Activated CD4-positive, alpha-beta T cell treated with anti-CD3 and anti-CD28 coated beads, Interleukin-2, amount 10 ng/mL, durations not matched to agents 7 days and 5 days (primary cell): ENCODE measurements at regions not wholly inside any gene's neighbourhood (a gene's known extent, or its start where the extent isn't known, plus 50 kb on each side); places are given as distances from the start of the nearest gene placed in this dataset.
"Not testable (repeated sequence)": the region's sequence is repeated elsewhere in the genome, so short reads cannot be mapped to it uniquely, and the experiment has no call there.

Experiments
- CTCF ChIA-PET: fragments of 350-600 bp; sonication (Branson Sonifier 250); formaldehyde crosslinking; loops from one replicate; lab custom pipeline; 2021; ENCODE audit warnings: antibody characterized with exemption; lab: Charles Lee
- POLR2A ChIA-PET: fragments of 350-600 bp; sonication (Branson Sonifier 250); formaldehyde crosslinking; loops from one replicate; lab custom pipeline; 2021; ENCODE audit warnings: antibody characterized with exemption; lab: Charles Lee
- DNase-seq: peaks from one replicate; pipeline ENCODE4 v3.0.0-alpha.2; 2020
- H3K27ac Mint-ChIP-seq: one replicate; pipeline ENCODE4 v1.8.0; 2021; ENCODE audit warnings: mild to moderate bottlenecking, moderate library complexity, mixed read lengths
- H3K27me3 Mint-ChIP-seq: one replicate; pipeline ENCODE4 v1.8.0; 2021; ENCODE audit warnings: mixed read lengths
- H3K36me3 Mint-ChIP-seq: one replicate; pipeline ENCODE4 v1.8.0; 2021; ENCODE audit warnings: low read depth, mixed read lengths
- H3K4me1 Mint-ChIP-seq: one replicate; pipeline ENCODE4 v1.8.0; 2021; ENCODE audit warnings: mixed read lengths
- H3K4me3 Mint-ChIP-seq: one replicate; pipeline ENCODE4 v1.8.0; 2021; ENCODE audit warnings: mild to moderate bottlenecking, moderate library complexity, mixed read lengths
- H3K9me3 Mint-ChIP-seq: one replicate; pipeline ENCODE4 v1.8.0; 2021; ENCODE audit warnings: mixed read lengths

DNA sequence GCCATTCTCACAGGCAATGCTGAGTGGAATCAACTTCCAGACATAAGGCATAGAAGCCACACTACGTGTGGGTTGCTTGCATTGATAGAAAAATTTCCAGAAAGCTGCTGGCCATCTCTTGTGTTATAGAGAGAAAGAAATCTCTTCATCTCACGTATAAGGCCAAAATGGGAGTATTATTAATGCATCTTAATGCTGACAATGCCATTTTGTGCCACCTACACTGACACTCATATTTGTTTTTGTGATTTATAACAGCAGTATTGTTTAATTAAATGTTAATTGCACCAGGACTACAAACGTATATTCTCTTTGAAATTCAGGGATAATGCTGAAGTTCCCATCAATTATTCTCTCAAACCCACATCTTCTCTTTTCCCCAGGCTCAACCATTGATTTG, 56.1 kb upstream of the TMEM132D start:
- Mint-ChIP-seq H3K36me3 (no peaks in the 10 kb centered on the region), H3K27ac (no peak overlapping the region), H3K9me3 (no peaks in the 10 kb centered on the region), H3K27me3 (no peaks in the 10 kb centered on the region), H3K4me1 (no peaks in the 10 kb centered on the region), H3K4me3 (no peak overlapping the region)
- POLR2A ChIA-PET, result no interaction called here
- CTCF ChIA-PET, result no interaction called here
- DNase-seq, result no peak

DNA sequence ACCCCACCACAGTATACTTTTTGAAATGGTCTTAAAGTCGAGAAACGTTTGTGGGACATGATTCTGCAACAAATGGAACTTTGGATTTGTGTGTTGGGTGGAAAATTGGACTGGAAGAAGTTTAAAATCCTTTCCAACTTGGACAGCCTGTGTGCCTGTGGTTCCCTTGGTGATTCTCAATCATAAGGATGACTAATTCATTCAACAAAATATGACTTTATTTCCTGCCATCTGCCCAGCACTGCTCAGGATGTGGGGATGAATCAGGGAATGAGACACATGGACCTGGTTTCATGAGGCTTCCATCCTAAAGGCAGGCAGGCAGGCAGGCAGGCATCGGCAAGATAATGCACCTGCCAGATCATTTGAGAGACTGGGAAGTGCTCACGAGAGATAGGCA, 57.3 kb upstream of the TMEM132D start:
- ChIA-PET CTCF (no interaction called here), POLR2A (no interaction called here)
- Mint-ChIP-seq H3K4me3 (no peak overlapping the region), H3K9me3 (no peaks in the 10 kb centered on the region), H3K4me1 (no peaks in the 10 kb centered on the region), H3K27ac (no peak overlapping the region), H3K36me3 (no peaks in the 10 kb centered on the region), H3K27me3 (no peaks in the 10 kb centered on the region)
- DNase-seq, result no peak

DNA sequence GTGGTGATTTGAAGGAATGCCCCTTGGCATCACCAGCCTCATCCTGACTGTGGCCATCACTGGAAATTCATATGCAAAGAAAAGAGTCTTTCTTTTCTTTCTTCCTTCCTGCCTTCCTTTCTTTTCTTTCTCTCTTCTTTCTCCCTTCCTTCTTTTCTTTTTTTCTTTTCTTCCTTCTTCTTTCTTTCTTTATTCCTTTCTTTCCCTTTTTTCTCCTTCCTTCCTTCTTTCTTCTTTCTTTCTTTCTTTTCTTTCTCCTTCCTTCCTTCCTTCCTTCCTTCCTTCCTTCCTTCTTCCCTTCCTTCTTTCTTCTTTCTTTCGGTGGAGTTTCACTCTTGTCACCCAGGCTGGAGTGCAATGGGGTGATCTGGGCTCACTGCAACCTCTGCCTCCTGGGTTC, 58.0 kb upstream of the TMEM132D start:
- no peak overlapping the region for H3K4me3 Mint-ChIP-seq
- no peaks in the 10 kb centered on the region for H3K9me3 Mint-ChIP-seq
- DNase-seq, result no peak
- H3K36me3 Mint-ChIP-seq, result no peaks in the 10 kb centered on the region
- H3K27me3 Mint-ChIP-seq, result no peaks in the 10 kb centered on the region
- CTCF ChIA-PET, result no interaction called here
- H3K27ac Mint-ChIP-seq, result no peak overlapping the region
- POLR2A ChIA-PET, result no interaction called here
- no peaks in the 10 kb centered on the region for H3K4me1 Mint-ChIP-seq

GRCh38 chr12:129964300-129964699, 60.5 kb upstream of the TMEM132D start:
- Mint-ChIP-seq H3K36me3 (no peaks in the 10 kb centered on the region), H3K4me1 (no peaks in the 10 kb centered on the region), H3K4me3 (no peak overlapping the region), H3K9me3 (no peaks in the 10 kb centered on the region), H3K27ac (no peak overlapping the region), H3K27me3 (no peaks in the 10 kb centered on the region)
- DNase-seq, result no peak
- POLR2A ChIA-PET, result no interaction called here
- CTCF ChIA-PET, result no interaction called here

DNA sequence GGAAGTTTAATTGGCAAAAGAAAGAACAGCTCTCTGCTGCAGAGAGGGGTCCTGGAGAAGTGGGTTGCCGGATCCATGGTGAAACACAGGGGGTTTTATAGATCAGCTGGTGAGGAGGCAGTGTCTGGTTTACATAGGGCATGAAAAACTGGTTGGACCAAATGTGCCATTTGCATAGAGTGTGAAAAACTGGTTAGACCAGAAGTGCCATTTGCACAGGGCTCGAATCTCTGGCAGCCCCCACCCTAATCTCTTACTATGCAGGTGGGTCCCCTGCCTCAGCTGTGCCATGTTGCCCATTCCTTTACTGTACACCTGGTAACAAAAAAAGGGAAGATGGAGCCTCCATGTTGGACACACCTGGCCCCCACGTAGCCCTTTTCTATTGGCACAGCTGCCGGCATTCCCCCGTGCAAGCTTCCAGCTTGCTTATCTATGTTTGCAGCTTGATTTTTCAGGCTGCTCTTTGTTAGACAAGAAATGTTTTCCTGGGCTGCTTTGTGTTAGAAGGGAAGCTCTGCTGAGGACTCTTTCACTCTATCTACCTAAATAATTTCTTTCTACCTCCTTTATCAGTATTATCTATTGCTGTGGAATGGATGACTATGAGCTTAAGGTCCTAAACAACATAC, 61.1 kb upstream of the TMEM132D start:
- no peaks in the 10 kb centered on the region for H3K4me1 Mint-ChIP-seq
- no peaks in the 10 kb centered on the region for H3K27me3 Mint-ChIP-seq
- DNase-seq, result no peak
- no peak overlapping the region for H3K4me3 Mint-ChIP-seq
- ChIA-PET POLR2A (no interaction called here), CTCF (no interaction called here)
- no peak overlapping the region for H3K27ac Mint-ChIP-seq
- no peaks in the 10 kb centered on the region for H3K9me3 Mint-ChIP-seq
- H3K36me3 Mint-ChIP-seq, result no peaks in the 10 kb centered on the region

DNA sequence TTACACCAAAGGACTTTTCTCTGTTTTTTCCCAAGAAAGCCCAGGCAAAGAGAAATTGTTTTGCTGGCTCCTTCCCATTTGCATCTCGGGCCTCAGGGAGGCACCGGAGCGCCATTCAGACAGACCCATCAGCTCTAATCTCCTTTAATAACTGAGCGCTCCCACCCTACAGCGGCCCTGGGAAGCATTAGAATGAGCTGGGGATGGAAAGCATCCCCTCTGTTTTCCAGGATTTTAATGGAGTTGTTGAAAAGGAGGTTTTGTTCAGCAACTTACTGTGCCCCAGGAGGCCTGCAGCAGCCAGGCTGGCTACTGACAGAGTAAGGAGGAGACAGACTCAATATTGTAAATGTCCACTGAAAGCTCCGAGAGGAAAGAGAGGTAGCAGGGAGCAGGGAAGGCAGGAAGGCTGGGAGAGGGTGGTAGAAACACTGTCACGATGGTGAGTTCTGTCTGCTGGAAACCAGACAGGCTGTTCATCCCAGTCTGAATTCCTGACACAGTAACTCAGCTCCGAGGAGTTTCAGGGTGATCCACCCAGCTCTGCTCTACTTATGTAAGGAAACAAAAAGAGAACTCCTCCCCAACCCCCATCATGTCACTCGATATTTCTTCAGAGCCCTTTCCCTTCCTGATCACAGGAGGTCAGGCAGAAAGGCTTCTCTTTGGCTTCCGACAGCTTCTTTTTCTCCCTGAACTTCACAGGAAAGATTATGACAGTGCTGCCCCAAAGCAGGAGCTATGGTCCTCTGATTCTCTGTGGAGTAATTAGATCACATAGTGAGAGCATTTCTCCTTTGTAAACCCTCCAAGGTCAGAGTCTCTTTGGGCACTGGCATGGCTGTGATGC, 62.5 kb upstream of the TMEM132D start:
- no peaks in the 10 kb centered on the region for H3K9me3 Mint-ChIP-seq
- no peak for DNase-seq
- ChIA-PET CTCF (no interaction called here), POLR2A (no interaction called here)
- no peaks in the 10 kb centered on the region for H3K36me3 Mint-ChIP-seq
- no peaks in the 10 kb centered on the region for H3K27me3 Mint-ChIP-seq
- no peak overlapping the region for H3K4me3 Mint-ChIP-seq
- H3K4me1 Mint-ChIP-seq, result no peaks in the 10 kb centered on the region
- H3K27ac Mint-ChIP-seq, result no peak overlapping the region

- POLR2A ChIA-PET, result no interaction called here
These were observed 67.9 kb upstream of the TMEM132D start for GRCh38 chr12:129971721-129972120.

DNA sequence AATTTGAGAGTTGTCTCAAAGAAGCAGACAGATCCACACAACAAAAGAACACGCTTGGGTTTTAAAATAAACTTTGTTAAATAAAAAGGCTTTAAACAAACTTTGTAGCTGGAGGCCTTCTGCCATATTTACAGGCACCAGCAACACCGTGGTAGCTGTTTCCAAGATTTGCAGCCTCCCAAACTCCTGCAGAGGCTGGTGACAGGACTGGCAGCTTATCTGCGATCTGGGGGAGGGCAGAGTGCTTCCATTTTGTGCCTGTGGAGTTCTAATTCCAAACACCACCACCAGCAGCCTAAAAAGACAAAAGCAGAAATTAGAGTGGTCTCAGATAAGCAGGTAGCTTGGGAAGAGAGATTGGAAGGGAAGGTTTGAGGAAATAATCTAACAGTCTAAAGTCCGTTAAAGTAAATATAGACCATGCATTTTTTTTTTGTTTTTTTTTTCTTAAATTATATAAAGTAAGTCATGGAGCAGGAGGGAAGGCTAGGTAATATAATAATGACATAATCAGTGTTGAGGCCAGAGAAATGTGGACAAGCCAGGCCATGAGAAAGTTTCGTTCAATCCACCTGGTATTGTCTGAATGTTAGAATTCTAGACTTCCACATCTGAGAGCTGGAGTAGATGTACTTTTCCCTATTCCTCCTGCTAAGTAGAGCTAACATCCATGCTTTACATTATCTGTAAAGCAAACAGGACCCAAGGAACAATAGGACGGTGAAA, 69.6 kb upstream of the TMEM132D start:
- no peaks in the 10 kb centered on the region for H3K4me1 Mint-ChIP-seq
- H3K27ac Mint-ChIP-seq, result no peak overlapping the region
- H3K36me3 Mint-ChIP-seq, result no peaks in the 10 kb centered on the region
- CTCF ChIA-PET, result no interaction called here
- POLR2A ChIA-PET, result no interaction called here
- no peaks in the 10 kb centered on the region for H3K27me3 Mint-ChIP-seq
- H3K4me3 Mint-ChIP-seq, result no peak overlapping the region
- no peak for DNase-seq
- H3K9me3 Mint-ChIP-seq, result no peaks in the 10 kb centered on the region

More at GRCh38 chr12:129971721-129972120, 67.9 kb upstream of the TMEM132D start:
- H3K27me3 Mint-ChIP-seq, result no peaks in the 10 kb centered on the region
- CTCF ChIA-PET, result no interaction called here
- H3K9me3 Mint-ChIP-seq, result no peaks in the 10 kb centered on the region
- H3K36me3 Mint-ChIP-seq, result no peaks in the 10 kb centered on the region
- no peak for DNase-seq
- H3K27ac Mint-ChIP-seq, result no peak overlapping the region
- H3K4me1 Mint-ChIP-seq, result no peaks in the 10 kb centered on the region
- no peak overlapping the region for H3K4me3 Mint-ChIP-seq

GRCh38 chr12:129984106-129984505, 80.3 kb upstream of the TMEM132D start:
- H3K36me3 Mint-ChIP-seq, result no peaks in the 10 kb centered on the region
- ChIA-PET CTCF (interaction anchor here (1.0 kb wide), 1 partner anchor 32 kb away, joined by 3 read pairs; no protein-coding TSS in a partner anchor), POLR2A (no interaction called here)
- H3K9me3 Mint-ChIP-seq, result no peaks in the 10 kb centered on the region
- no peak for DNase-seq
- no peak overlapping the region for H3K27ac Mint-ChIP-seq
- H3K4me1 Mint-ChIP-seq, result no peaks in the 10 kb centered on the region
- H3K27me3 Mint-ChIP-seq, result no peaks in the 10 kb centered on the region
- H3K4me3 Mint-ChIP-seq, result no peak overlapping the region

- no peaks in the 10 kb centered on the region for H3K36me3 Mint-ChIP-seq
- H3K4me1 Mint-ChIP-seq, result no peaks in the 10 kb centered on the region
- DNase-seq, result no peak
- POLR2A ChIA-PET, result no interaction called here
- no peak overlapping the region for H3K4me3 Mint-ChIP-seq
- no peak overlapping the region for H3K27ac Mint-ChIP-seq
- no peaks in the 10 kb centered on the region for H3K27me3 Mint-ChIP-seq
- no peaks in the 10 kb centered on the region for H3K9me3 Mint-ChIP-seq
- CTCF ChIA-PET, result no interaction called here
These were observed 84.0 kb upstream of the TMEM132D start for GRCh38 chr12:129987841-129988240.

DNA sequence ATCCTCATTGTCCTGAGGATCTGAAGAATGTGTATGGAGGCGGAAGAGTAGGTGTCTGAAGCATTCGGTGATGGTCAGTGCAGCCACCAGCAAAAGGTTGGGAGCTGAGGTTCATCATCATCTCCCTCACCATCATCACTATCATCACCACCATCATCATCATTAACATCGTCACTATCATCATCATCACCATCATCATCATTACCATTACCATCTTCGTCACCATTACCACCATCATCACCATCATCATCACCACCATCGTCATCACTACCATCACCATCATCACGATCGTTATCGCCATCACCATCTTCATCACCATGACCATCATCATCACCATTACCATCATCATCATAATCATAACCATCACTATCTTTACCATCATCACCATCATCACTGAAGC, 90.8 kb upstream of the TMEM132D start:
- H3K9me3 Mint-ChIP-seq, result no peaks in the 10 kb centered on the region
- POLR2A ChIA-PET, result no interaction called here
- DNase-seq, result no peak
- no peak overlapping the region for H3K4me3 Mint-ChIP-seq
- no peaks in the 10 kb centered on the region for H3K36me3 Mint-ChIP-seq
- H3K27me3 Mint-ChIP-seq, result peaks cover 2% of the 10 kb centered on the region
- CTCF ChIA-PET, result no interaction called here
- no peak overlapping the region for H3K27ac Mint-ChIP-seq
- no peaks in the 10 kb centered on the region for H3K4me1 Mint-ChIP-seq

DNA sequence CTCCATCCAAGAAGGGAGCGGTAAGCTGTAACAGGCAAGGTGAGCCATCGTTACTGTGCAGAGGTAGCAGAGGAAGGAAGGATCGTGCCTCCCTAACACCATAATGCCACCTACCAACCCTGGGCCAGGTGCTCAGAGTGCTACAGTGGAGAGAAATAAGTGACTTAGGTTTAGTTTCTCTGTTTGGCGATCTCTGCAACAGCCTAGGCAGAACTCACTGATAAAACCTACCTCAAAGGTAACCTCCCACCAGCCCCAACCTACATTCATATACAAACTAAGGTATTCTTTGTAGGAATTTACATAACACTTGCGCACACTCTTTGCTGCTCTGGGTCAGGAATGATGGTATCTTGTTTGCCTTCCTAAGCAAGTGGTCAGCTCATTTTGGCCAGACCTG, 93.4 kb upstream of the TMEM132D start:
- peaks cover 2% of the 10 kb centered on the region for H3K27me3 Mint-ChIP-seq
- CTCF ChIA-PET, result no interaction called here
- H3K27ac Mint-ChIP-seq, result no peak overlapping the region
- H3K4me3 Mint-ChIP-seq, result no peak overlapping the region
- POLR2A ChIA-PET, result no interaction called here
- no peaks in the 10 kb centered on the region for H3K4me1 Mint-ChIP-seq
- H3K36me3 Mint-ChIP-seq, result no peaks in the 10 kb centered on the region
- DNase-seq, result no peak
- H3K9me3 Mint-ChIP-seq, result no peaks in the 10 kb centered on the region

DNA sequence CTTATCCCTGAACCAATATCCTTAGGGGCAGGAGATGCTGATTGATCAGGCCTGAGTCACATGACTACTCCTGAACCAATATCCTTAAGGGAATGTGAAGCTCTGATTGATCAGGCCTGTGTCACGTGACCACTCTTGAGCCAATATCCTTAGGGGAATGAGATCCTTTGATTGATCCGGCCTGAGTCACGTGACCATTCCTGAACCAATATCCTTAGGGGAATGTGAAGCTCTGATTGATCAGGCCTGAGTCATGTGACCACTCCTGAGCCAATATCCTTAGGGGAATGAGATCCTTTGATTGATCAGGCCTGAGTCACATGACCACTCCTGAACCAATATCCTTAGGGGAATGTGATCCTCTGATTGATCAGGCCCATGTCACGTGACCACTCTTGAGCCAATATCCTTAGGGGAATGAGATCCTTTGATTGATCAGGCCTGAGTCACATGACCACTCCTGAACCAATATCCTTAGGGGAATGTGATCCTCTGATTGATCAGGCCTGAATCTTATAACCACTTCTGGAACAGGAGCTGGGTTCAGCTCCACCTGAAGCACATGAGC, 100.6 kb upstream of the TMEM132D start:
- H3K4me1 Mint-ChIP-seq, H3K27me3 Mint-ChIP-seq, H3K4me3 Mint-ChIP-seq, CTCF ChIA-PET, H3K9me3 Mint-ChIP-seq, H3K27ac Mint-ChIP-seq, H3K36me3 Mint-ChIP-seq, DNase-seq, POLR2A ChIA-PET: not testable (repeated sequence)
